ENCODE measurements at regions not wholly inside any gene's neighbourhood (a gene's known extent, or its start where the extent isn't known, plus 50 kb on each side); places are given as distances from the start of the nearest gene placed in this dataset.

DNA sequence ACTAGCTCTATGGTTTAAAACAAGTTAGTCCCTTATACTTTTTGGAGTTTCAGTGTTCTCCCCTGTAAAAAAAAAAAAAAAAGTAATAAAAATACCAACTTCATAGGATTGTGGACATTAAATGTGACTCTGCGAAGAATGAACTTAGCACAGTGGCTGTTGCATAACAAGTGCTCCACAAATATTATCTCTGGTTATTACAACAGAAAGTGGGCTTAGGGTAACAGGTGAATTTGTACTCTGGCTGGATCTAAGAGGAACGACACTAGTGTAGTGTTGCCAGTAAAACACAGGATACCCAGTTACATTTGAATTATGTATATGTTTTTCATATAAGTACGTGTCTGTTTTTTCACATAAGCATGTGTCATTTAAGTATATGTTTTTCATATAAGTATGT is 360.3 kb upstream of the CXorf51B start:
- H3K27ac ChIP-seq: no peak overlapping the region
- no peaks in the 10 kb centered on the region for H3K27me3 ChIP-seq
- no peaks in the 10 kb centered on the region for H3K9me3 ChIP-seq
- no peak overlapping the region for H3K4me3 ChIP-seq
- H3K36me3 ChIP-seq: no peaks in the 10 kb centered on the region
- no peak for DNase-seq (ENCODE audit: low spot score in 2 of 2)
- TF ChIP-seq, protein P1, sequence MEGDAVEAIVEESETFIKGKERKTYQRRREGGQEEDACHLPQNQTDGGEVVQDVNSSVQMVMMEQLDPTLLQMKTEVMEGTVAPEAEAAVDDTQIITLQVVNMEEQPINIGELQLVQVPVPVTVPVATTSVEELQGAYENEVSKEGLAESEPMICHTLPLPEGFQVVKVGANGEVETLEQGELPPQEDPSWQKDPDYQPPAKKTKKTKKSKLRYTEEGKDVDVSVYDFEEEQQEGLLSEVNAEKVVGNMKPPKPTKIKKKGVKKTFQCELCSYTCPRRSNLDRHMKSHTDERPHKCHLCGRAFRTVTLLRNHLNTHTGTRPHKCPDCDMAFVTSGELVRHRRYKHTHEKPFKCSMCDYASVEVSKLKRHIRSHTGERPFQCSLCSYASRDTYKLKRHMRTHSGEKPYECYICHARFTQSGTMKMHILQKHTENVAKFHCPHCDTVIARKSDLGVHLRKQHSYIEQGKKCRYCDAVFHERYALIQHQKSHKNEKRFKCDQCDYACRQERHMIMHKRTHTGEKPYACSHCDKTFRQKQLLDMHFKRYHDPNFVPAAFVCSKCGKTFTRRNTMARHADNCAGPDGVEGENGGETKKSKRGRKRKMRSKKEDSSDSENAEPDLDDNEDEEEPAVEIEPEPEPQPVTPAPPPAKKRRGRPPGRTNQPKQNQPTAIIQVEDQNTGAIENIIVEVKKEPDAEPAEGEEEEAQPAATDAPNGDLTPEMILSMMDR (IDR thresholded peaks at IDR 0.05): no peak
- TF ChIP-seq POLR2A (IDR thresholded peaks at IDR 0.05) (no peak), POLR2AphosphoS5 (IDR thresholded peaks at IDR 0.05) (no peak)
- H3K4me1 ChIP-seq: no peaks in the 10 kb centered on the region
- intact Hi-C loops (cut with DNase I; ENCODE audit: low total_unique reads): no loop called here

DNA sequence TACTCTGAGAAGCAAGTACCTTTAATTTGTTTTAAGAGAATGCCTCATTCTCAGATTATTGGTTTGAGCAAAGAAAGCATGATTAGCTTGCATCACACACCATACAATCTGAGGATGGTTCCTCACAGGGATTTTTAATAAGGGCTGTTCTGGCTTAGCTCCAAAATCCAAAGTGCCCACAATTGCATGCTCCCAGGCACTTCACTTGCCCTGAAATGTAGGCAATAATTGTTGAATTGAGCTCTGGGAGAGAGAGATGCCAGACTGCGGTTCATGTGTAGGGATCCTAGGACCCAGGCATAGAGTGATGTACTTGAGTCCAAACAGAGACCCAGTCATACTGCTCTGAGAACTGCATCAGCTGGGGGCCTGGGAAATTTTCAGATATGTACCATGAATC is 358.4 kb upstream of the CXorf51B start:
- H3K4me3 ChIP-seq: no peak overlapping the region
- H3K9me3 ChIP-seq: no peaks in the 10 kb centered on the region
- H3K27me3 ChIP-seq: peaks cover 0 to 9% of the 10 kb centered on the region in 2 donors
- intact Hi-C loops (cut with DNase I; ENCODE audit: low total_unique reads): no loop called here
- no peak for DNase-seq (ENCODE audit: low spot score in 2 of 2)
- TF ChIP-seq POLR2A (IDR thresholded peaks at IDR 0.05): no peak
- TF ChIP-seq POLR2AphosphoS5 (IDR thresholded peaks at IDR 0.05): no peak
- TF ChIP-seq, protein P1 (IDR thresholded peaks at IDR 0.05): no peak
- no peaks in the 10 kb centered on the region for H3K4me1 ChIP-seq
- no peak overlapping the region for H3K27ac ChIP-seq
- no peaks in the 10 kb centered on the region for H3K36me3 ChIP-seq

DNA sequence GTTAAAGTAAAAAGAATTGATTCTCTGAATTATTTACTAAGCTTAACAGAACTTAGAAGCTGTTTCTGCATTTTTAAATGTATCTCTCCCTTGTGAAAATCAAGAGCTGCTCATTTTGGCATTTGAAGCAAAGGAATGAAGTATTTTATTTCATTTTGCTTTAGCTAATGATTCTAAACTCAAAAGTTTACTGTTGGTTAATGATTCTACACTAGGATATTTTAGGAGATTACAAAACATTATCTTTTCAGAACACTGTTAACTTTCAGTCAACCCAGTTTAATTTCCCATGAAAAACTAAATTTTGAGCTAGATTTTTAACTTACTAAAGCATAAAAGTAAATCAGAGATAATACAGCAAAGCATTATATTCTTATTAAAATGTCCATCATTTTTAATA is 355.2 kb upstream of the CXorf51B start:
- Histone ChIP-seq H3K9me3 (no peaks in the 10 kb centered on the region), H3K27me3 (peaks cover 0 to 9% of the 10 kb centered on the region in 2 donors)
- intact Hi-C loops (cut with DNase I; ENCODE audit: low total_unique reads): no loop called here

DNA sequence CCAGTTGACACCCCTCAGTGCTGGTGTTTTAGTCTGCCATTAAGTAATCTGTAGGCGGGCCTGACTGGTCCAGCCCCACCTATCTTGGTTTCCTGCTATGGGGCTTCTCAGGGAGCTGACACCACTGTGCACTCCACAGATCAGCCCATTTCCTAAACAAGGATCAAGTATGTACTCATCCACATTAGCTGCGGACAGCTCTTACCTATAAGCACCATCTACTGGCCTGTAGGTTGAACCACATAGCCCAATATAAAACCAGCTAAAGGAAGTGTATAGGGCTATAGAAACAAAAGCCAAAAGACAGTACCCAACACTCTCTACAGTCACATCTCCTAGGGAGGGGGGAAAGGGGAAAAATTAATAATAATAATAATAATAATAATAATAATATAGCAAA is 353.5 kb upstream of the CXorf51B start:
- H3K4me1 ChIP-seq: no peaks in the 10 kb centered on the region
- TF ChIP-seq, protein P1 (IDR thresholded peaks at IDR 0.05): no peak
- TF ChIP-seq POLR2A (IDR thresholded peaks at IDR 0.05) (no peak), POLR2AphosphoS5 (IDR thresholded peaks at IDR 0.05) (no peak)
- peaks cover 0 to 9% of the 10 kb centered on the region in 2 donors for H3K27me3 ChIP-seq
- intact Hi-C loops (cut with DNase I; ENCODE audit: low total_unique reads): no loop called here
- no peak for DNase-seq (ENCODE audit: low spot score in 2 of 2)
- no peaks in the 10 kb centered on the region for H3K36me3 ChIP-seq
- H3K9me3 ChIP-seq: no peaks in the 10 kb centered on the region
- no peak overlapping the region for H3K27ac ChIP-seq
- no peak overlapping the region for H3K4me3 ChIP-seq

More for the DNA sequence above, 355.2 kb upstream of the CXorf51B start:
- Histone ChIP-seq H3K4me3 (no peak overlapping the region), H3K36me3 (no peaks in the 10 kb centered on the region), H3K4me1 (no peaks in the 10 kb centered on the region), H3K27ac (no peak overlapping the region)
- DNase-seq (ENCODE audit: low spot score in 2 of 2): no peak
- TF ChIP-seq, protein P1 (IDR thresholded peaks at IDR 0.05): no peak
- no peak for TF ChIP-seq POLR2AphosphoS5 (IDR thresholded peaks at IDR 0.05)
- no peak for TF ChIP-seq POLR2A (IDR thresholded peaks at IDR 0.05)

DNA sequence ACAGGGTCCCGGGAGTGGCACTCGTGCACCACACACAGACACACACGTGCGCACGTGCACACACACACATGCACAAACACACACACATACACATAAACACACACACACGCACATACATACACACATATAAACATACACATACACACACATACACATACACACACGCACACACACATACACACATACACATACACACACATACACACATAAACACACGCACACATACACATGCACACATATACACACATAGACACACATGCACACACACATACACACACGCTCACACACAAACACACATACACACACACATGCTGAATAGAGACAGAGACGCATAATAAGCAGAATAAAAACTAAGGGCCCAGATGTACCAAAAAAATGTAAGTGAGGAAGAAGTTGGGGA is 332.2 kb upstream of the CXorf51B start:
- intact Hi-C loops (cut with DNase I; ENCODE audit: low total_unique reads): no loop called here
- no peaks in the 10 kb centered on the region for H3K4me1 ChIP-seq
- no peak overlapping the region for H3K27ac ChIP-seq

More for the DNA sequence above, 332.2 kb upstream of the CXorf51B start:
- DNase-seq (ENCODE audit: low spot score in 2 of 2): no peak
- TF ChIP-seq, protein P1 (IDR thresholded peaks at IDR 0.05): no peak
- TF ChIP-seq POLR2A (IDR thresholded peaks at IDR 0.05) (no peak), POLR2AphosphoS5 (IDR thresholded peaks at IDR 0.05) (no peak)
- H3K4me3 ChIP-seq: no peak overlapping the region
- peaks cover 0 to 2% of the 10 kb centered on the region in 2 donors for H3K27me3 ChIP-seq
- H3K9me3 ChIP-seq: no peaks in the 10 kb centered on the region
- H3K36me3 ChIP-seq: no peaks in the 10 kb centered on the region

Data from breast epithelium (tissue), 4 donors.